ENCODE measurements at regions not wholly inside any gene's neighbourhood (a gene's known extent, or its start where the extent isn't known, plus 50 kb on each side); places are given as distances from the start of the nearest gene placed in this dataset.

- no peak for TF ChIP-seq POLR2A (IDR thresholded peaks at IDR 0.05)
- no peak for TF ChIP-seq CTCF (IDR thresholded peaks at IDR 0.05)
- DNase-seq: no peak
- no peaks in the 10 kb centered on the region for H3K36me3 ChIP-seq
- H3K27ac ChIP-seq: no peak overlapping the region
- peaks cover 0 to 69% (median 29%) of the 10 kb centered on the region in 9 donors for H3K27me3 ChIP-seq
- H3K4me1 ChIP-seq: no peaks in the 10 kb centered on the region
- intact Hi-C loops (cut with DNase I): loop anchor here in 6 of 10 donors (10.0 kb wide), 4 partner anchors 255 to 565 kb away; no protein-coding TSS in a partner anchor
- 71 to 83% (median 75%) methylated on average over 3 of the region's 3 CpGs for WGBS, 4 donors
- peak in 1 of 4 donors; percentile 39 for ATAC-seq
- no peaks in the 10 kb centered on the region for H3K9me3 ChIP-seq
- H3K4me3 ChIP-seq: no peak overlapping the region
Measured at GRCh38 chr2:222049946-222050345, 248.9 kb downstream of the PAX3 start.

DNA sequence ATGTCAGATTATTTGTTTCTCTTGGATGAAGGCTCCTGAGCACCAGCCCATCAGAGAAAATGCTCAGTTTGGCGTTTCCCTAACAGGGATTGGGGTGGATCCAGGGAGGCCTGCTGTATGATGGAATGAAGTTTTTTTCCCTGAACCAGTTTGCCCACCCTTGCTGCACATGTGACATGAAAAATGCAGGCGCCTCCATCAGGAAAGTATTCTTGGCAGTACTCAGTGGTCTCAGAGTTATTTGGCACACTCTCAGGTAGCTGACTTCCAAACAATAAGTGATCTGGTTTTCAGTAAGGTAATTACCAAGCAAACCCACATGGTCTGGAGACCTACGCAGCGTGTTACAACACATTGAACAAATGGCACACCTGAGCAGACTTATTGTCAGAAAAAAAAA is 254.9 kb downstream of the PAX3 start:
- no peak for DNase-seq
- ATAC-seq: no peak
- Histone ChIP-seq H3K36me3 (no peaks in the 10 kb centered on the region), H3K4me3 (no peak overlapping the region), H3K27me3 (peaks cover 0 to 25% (median 5%) of the 10 kb centered on the region in 9 donors), H3K27ac (no peak overlapping the region), H3K4me1 (no peaks in the 10 kb centered on the region), H3K9me3 (no peaks in the 10 kb centered on the region)
- 74 to 83% (median 80%) methylated on average over 4 of the region's 4 CpGs for WGBS, 4 donors
- intact Hi-C loops (cut with DNase I): no loop called here
- TF ChIP-seq POLR2A (IDR thresholded peaks at IDR 0.05): no peak
- no peak for TF ChIP-seq CTCF (IDR thresholded peaks at IDR 0.05)

GRCh38 chr2:222042666-222043065 is 256.1 kb downstream of the PAX3 start:
- no peaks in the 10 kb centered on the region for H3K9me3 ChIP-seq
- WGBS, 4 donors: 43 to 55% (median 54%) methylated on average over 4 of the region's 4 CpGs
- no peak for DNase-seq
- no peak for TF ChIP-seq CTCF (IDR thresholded peaks at IDR 0.05)
- no peak for TF ChIP-seq POLR2A (IDR thresholded peaks at IDR 0.05)
- no peak for ATAC-seq
- intact Hi-C loops (cut with DNase I): no loop called here
- no peaks in the 10 kb centered on the region for H3K4me1 ChIP-seq
- no peak overlapping the region for H3K4me3 ChIP-seq
- H3K36me3 ChIP-seq: no peaks in the 10 kb centered on the region
- H3K27ac ChIP-seq: no peak overlapping the region
- peaks cover 0 to 20% (median 0%) of the 10 kb centered on the region in 9 donors for H3K27me3 ChIP-seq

DNA sequence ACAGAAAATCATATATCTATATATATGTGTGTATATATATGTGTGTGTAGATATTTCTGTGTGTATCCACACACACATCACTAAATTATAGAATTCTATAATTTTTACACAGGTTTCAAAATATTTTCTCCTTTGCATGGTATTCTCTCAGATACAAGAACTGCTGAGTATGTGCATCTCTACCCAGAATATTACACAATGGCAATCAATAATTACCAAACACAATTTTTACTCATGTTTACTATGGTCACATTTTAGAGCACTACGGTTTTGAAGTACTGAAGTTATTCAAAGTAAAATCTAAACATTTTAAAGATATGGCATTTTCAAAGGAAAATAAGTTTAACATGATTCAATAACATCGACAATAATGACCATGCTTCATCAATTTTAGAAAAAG is 258.5 kb downstream of the PAX3 start:
- intact Hi-C loops (cut with DNase I): no loop called here
- H3K27me3 ChIP-seq: peaks cover 0 to 10% (median 0%) of the 10 kb centered on the region in 9 donors
- WGBS, 4 donors: 84 to 91% (median 88%) methylated on average over 2 of the region's 2 CpGs
- H3K27ac ChIP-seq: no peak overlapping the region
- ATAC-seq (no peak), DNase-seq (no peak)
- H3K4me1 ChIP-seq: no peaks in the 10 kb centered on the region
- H3K36me3 ChIP-seq: no peaks in the 10 kb centered on the region
- TF ChIP-seq POLR2A (IDR thresholded peaks at IDR 0.05) (no peak), CTCF (IDR thresholded peaks at IDR 0.05) (no peak)
- no peaks in the 10 kb centered on the region for H3K9me3 ChIP-seq
- no peak overlapping the region for H3K4me3 ChIP-seq
